Activated naive CD4-positive, alpha-beta T cell treated with anti-CD3 and anti-CD28 coated beads, Interleukin-2, amount 50 U/mL, for 72 hours (primary cell): ENCODE measurements at regions not wholly inside any gene's neighbourhood (a gene's known extent, or its start where the extent isn't known, plus 50 kb on each side); places are given as distances from the start of the nearest gene placed in this dataset.
A peak's percentile ranks its signal among the peaks of the same experiment; 100 is the strongest.
"Not testable (repeated sequence)": the region's sequence is repeated elsewhere in the genome, so short reads cannot be mapped to it uniquely, and the experiment has no call there.

Experiments
- ATAC-seq, 2 donors: fragments of 150-1000 bp; cut with Tn5 transposase; 2 replicates each; pipeline ENCODE4 v1.10.0; 2021; ENCODE audit warnings: mild to moderate bottlenecking in 2 of 2, moderate library complexity in 2 of 2
- DNase-seq, 2 donors: peaks; one replicate each; pipeline ENCODE4 v3.0.0; 2021 to 2022; ENCODE audit warnings: low spot score in 2 of 2
- H3K27ac Mint-ChIP-seq, 2 donors: one replicate each; pipeline ENCODE4 v1.8.0; 2022; ENCODE audit warnings: mild to moderate bottlenecking in 2 of 2, mixed read lengths in 2 of 2
- H3K36me3 Mint-ChIP-seq, 2 donors: one replicate each; pipeline ENCODE4 v1.8.0; 2022; ENCODE audit warnings: mixed read lengths in 2 of 2
- H3K9me3 Mint-ChIP-seq, 2 donors: one replicate each; pipeline ENCODE4 v1.8.0; 2022; ENCODE audit warnings: mixed read lengths in 2 of 2

GRCh38 chr14:105746800-105747502, 220.6 kb downstream of the TMEM121 start:
- ATAC-seq, H3K36me3 Mint-ChIP-seq, DNase-seq, H3K27ac Mint-ChIP-seq, H3K9me3 Mint-ChIP-seq: not testable (repeated sequence)

- H3K36me3 Mint-ChIP-seq: not testable (repeated sequence)
These were observed 221.3 kb downstream of the TMEM121 start for GRCh38 chr14:105747503-105748203.

GRCh38 chr14:105748204-105748578, 221.8 kb downstream of the TMEM121 start:
- ATAC-seq (no peak), DNase-seq (no peak)
- no peaks in the 10 kb centered on the region for H3K36me3 Mint-ChIP-seq
- no peak overlapping the region for H3K27ac Mint-ChIP-seq
- no peaks in the 10 kb centered on the region for H3K9me3 Mint-ChIP-seq

More at GRCh38 chr14:105747503-105748203, 221.3 kb downstream of the TMEM121 start:
- H3K9me3 Mint-ChIP-seq, DNase-seq: not testable (repeated sequence)
- peak in 1 of 2 donors; percentile 34 for ATAC-seq
- peak overlapping the region in 1 of 2 donors; percentile 55 for H3K27ac Mint-ChIP-seq

- not testable (repeated sequence) for H3K36me3 Mint-ChIP-seq, H3K27ac Mint-ChIP-seq, H3K9me3 Mint-ChIP-seq, ATAC-seq, DNase-seq
These were observed 222.3 kb downstream of the TMEM121 start for GRCh38 chr14:105748710-105749109.

- H3K9me3 Mint-ChIP-seq, ATAC-seq, H3K36me3 Mint-ChIP-seq, H3K27ac Mint-ChIP-seq, DNase-seq: not testable (repeated sequence)
These were observed 223.6 kb downstream of the TMEM121 start for GRCh38 chr14:105749870-105750541.

GRCh38 chr14:105751291-105751751, 224.9 kb downstream of the TMEM121 start:
- not testable (repeated sequence) for H3K9me3 Mint-ChIP-seq, ATAC-seq, H3K27ac Mint-ChIP-seq, DNase-seq, H3K36me3 Mint-ChIP-seq

- ATAC-seq: not testable (repeated sequence)
These were observed 226.0 kb downstream of the TMEM121 start for GRCh38 chr14:105752420-105752819.

GRCh38 chr14:105760691-105761344, 234.4 kb downstream of the TMEM121 start:
- no peak for ATAC-seq
- H3K9me3 Mint-ChIP-seq: peaks cover 12 to 13% of the 10 kb centered on the region in 2 donors
- peaks cover 0 to 5% of the 10 kb centered on the region in 2 donors for H3K36me3 Mint-ChIP-seq
- no peak for DNase-seq
- H3K27ac Mint-ChIP-seq: no peak overlapping the region

More at GRCh38 chr14:105752420-105752819, 226.0 kb downstream of the TMEM121 start:
- not testable (repeated sequence) for H3K36me3 Mint-ChIP-seq, DNase-seq, H3K27ac Mint-ChIP-seq, H3K9me3 Mint-ChIP-seq

GRCh38 chr14:105761345-105761740, 235.0 kb downstream of the TMEM121 start:
- peaks cover 12 to 13% of the 10 kb centered on the region in 2 donors for H3K9me3 Mint-ChIP-seq
- ATAC-seq, H3K36me3 Mint-ChIP-seq, DNase-seq, H3K27ac Mint-ChIP-seq: not testable (repeated sequence)

GRCh38 chr14:105761842-105762241, 235.5 kb downstream of the TMEM121 start:
- H3K27ac Mint-ChIP-seq: no peak overlapping the region
- H3K36me3 Mint-ChIP-seq: peaks cover 0 to 5% of the 10 kb centered on the region in 2 donors
- no peak for ATAC-seq
- no peak for DNase-seq
- H3K9me3 Mint-ChIP-seq: peaks cover 12 to 13% of the 10 kb centered on the region in 2 donors

GRCh38 chr14:105762262-105762661, 235.9 kb downstream of the TMEM121 start:
- not testable (repeated sequence) for ATAC-seq, DNase-seq, H3K36me3 Mint-ChIP-seq, H3K27ac Mint-ChIP-seq
- peaks cover 10 to 11% of the 10 kb centered on the region in 2 donors for H3K9me3 Mint-ChIP-seq

GRCh38 chr14:105764254-105764901, 238.0 kb downstream of the TMEM121 start:
- not testable (repeated sequence) for DNase-seq, H3K9me3 Mint-ChIP-seq, ATAC-seq, H3K27ac Mint-ChIP-seq, H3K36me3 Mint-ChIP-seq

GRCh38 chr14:105765072-105765825, 238.9 kb downstream of the TMEM121 start:
- not testable (repeated sequence) for H3K27ac Mint-ChIP-seq, DNase-seq, H3K9me3 Mint-ChIP-seq, ATAC-seq, H3K36me3 Mint-ChIP-seq

GRCh38 chr14:105765893-105766614, 239.7 kb downstream of the TMEM121 start:
- no peaks in the 10 kb centered on the region for H3K9me3 Mint-ChIP-seq
- DNase-seq: no peak
- ATAC-seq: peak in 1 of 2 donors; percentile 22

GRCh38 chr14:105767315-105767714, 240.9 kb downstream of the TMEM121 start:
- peak in 1 of 2 donors; percentile 14 for ATAC-seq
- no peak for DNase-seq
- Mint-ChIP-seq H3K9me3 (no peaks in the 10 kb centered on the region), H3K27ac (no peak overlapping the region), H3K36me3 (no peaks in the 10 kb centered on the region)

More at GRCh38 chr14:105765893-105766614, 239.7 kb downstream of the TMEM121 start:
- Mint-ChIP-seq H3K36me3 (no peaks in the 10 kb centered on the region), H3K27ac (peak overlapping the region; percentile 46 to 63)
